ENCODE measurements at regions not wholly inside any gene's neighbourhood (a gene's known extent, or its start where the extent isn't known, plus 50 kb on each side); places are given as distances from the start of the nearest gene placed in this dataset.
"Not testable (repeated sequence)": the region's sequence is repeated elsewhere in the genome, so short reads cannot be mapped to it uniquely, and the experiment has no call there.

DNA sequence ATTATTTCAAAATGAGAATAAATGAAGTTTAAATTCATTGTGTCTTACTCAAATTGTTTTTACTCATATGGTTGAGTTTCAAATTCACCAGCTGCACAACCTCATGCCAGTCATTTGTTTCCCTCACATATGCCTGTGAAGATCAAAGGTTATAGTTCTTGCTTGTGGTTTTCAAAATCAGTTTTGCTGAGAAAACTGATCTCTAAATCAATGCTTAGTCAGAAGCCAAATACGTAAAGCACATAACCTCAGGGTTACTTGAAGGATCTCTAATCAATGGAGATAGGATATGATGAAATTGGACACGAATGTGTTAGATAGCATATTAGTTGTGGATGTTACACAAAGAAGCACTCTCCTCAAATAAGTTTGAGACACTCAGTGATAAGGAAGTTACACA is 400.7 kb downstream of the CHL1 start:
- DNase-seq; H3K9me3 ChIP-seq; intact Hi-C loops (cut with DNase I); ATAC-seq; H3K27me3 ChIP-seq (ENCODE audit: insufficient read depth in 3 of 3, low read length in 2 of 3); H3K4me1 ChIP-seq; H3K36me3 ChIP-seq (ENCODE audit: insufficient read depth in 1 of 2, low read depth in 1 of 2); H3K4me3 ChIP-seq; H3K27ac ChIP-seq: not testable (repeated sequence)
- 58 to 66% (median 65%) methylated on average over 2 of the region's 2 CpGs for WGBS, 3 donors

DNA sequence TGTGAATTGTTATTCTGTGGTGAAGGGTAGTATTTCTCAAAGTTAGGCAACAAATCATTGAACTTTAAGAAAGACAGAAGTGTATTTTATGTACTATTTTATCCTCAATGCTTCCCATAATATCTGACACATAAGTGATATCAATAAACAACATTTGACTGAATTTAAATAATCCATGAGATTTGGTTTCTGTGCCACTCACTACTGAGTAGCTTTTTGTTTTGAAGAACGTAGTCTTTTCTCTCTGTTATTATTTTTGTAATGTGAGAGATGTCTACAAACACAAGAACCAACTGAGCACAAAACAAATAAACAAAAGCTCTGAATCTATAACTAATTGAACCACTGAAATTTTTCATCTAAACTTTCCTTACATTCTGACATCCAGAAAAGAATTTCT is 401.2 kb downstream of the CHL1 start:
- H3K9me3 ChIP-seq; H3K27ac ChIP-seq; intact Hi-C loops (cut with DNase I); DNase-seq; ATAC-seq; H3K4me3 ChIP-seq; H3K4me1 ChIP-seq; H3K36me3 ChIP-seq (ENCODE audit: insufficient read depth in 1 of 2, low read depth in 1 of 2); H3K27me3 ChIP-seq (ENCODE audit: insufficient read depth in 3 of 3, low read length in 2 of 3): not testable (repeated sequence)
- WGBS, 3 donors, result 46 to 90% (median 76%) methylated on average over 1 of the region's 1 CpG

DNA sequence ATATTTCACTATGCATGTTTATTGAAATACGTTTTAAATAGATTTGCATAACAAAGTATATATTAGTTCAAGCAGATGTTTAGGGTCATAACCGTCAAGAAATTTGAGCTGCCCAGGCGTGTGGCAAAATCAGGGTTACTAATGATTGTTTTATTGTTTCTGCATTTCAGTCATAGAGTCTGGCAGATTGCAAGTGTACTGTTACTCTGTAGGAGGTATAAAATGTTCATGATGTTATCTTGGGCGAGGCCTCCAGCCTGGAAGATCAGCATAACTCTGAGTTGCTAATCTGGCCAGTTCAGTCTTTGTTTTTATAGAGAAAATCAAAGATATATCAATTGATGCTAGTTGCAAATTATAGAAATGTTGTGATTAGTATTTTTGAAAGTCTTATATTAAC is 410.9 kb downstream of the CHL1 start:
- intact Hi-C loops (cut with DNase I), result not testable (repeated sequence)

DNA sequence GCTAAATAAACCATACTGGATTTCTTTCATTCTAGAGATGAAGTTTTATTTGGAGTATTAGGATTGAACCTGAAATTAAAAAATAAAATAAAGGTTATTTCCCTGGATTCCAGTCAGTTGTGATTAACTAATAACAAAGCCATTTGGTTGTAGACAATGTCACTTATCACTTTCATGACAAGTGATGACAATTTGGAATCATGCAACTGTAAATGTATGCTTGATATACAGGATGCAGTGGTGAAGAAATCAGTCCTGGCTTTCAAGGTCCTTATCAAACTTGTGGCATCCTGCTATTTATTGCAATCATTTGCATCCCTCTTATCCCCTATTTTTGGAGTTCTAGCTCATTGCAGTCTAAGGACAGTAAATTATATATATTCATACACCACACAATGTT is 425.2 kb downstream of the CHL1 start:
- DNase-seq, result no peak
- intact Hi-C loops (cut with DNase I), result no loop called here
- Histone ChIP-seq H3K9me3 (no peaks in the 10 kb centered on the region), H3K4me3 (no peak overlapping the region), H3K4me1 (no peaks in the 10 kb centered on the region), H3K36me3 (ENCODE audit: insufficient read depth in 1 of 2, low read depth in 1 of 2) (no peaks in the 10 kb centered on the region), H3K27ac (no peak overlapping the region), H3K27me3 (ENCODE audit: insufficient read depth in 3 of 3, low read length in 2 of 3) (no peaks in the 10 kb centered on the region)
- no peak for ATAC-seq
- TF ChIP-seq, protein P1, sequence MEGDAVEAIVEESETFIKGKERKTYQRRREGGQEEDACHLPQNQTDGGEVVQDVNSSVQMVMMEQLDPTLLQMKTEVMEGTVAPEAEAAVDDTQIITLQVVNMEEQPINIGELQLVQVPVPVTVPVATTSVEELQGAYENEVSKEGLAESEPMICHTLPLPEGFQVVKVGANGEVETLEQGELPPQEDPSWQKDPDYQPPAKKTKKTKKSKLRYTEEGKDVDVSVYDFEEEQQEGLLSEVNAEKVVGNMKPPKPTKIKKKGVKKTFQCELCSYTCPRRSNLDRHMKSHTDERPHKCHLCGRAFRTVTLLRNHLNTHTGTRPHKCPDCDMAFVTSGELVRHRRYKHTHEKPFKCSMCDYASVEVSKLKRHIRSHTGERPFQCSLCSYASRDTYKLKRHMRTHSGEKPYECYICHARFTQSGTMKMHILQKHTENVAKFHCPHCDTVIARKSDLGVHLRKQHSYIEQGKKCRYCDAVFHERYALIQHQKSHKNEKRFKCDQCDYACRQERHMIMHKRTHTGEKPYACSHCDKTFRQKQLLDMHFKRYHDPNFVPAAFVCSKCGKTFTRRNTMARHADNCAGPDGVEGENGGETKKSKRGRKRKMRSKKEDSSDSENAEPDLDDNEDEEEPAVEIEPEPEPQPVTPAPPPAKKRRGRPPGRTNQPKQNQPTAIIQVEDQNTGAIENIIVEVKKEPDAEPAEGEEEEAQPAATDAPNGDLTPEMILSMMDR (IDR thresholded peaks at IDR 0.05), result no peak

More for the DNA sequence above, 410.9 kb downstream of the CHL1 start:
- not testable (repeated sequence) for DNase-seq; H3K4me3 ChIP-seq; H3K27ac ChIP-seq; H3K9me3 ChIP-seq; ATAC-seq; H3K4me1 ChIP-seq; H3K36me3 ChIP-seq (ENCODE audit: insufficient read depth in 1 of 2, low read depth in 1 of 2); H3K27me3 ChIP-seq (ENCODE audit: insufficient read depth in 3 of 3, low read length in 2 of 3)
- 52 to 67% (median 57%) methylated on average over 4 of the region's 4 CpGs for WGBS, 3 donors

DNA sequence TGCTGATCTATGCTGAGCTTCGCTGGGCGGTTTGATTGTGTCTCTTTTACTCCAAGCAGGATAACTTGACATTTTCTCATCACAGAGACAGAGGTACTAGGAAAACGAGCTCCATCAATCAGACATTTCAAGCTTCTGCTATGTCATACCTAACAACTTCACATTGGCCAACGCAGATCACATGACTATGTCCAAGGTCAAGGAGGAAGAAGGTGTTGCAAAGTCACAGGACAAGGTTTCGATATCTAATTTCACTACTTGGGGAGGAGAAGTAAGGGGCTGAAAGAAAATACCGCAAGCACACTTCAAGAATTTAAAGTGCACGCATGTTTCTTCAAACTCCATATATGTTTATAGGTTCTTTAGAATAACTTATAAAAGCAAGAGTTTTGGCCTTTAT is 425.8 kb downstream of the CHL1 start:
- no peaks in the 10 kb centered on the region for H3K9me3 ChIP-seq
- DNase-seq (no peak), ATAC-seq (no peak)
- no peaks in the 10 kb centered on the region for H3K27me3 ChIP-seq (ENCODE audit: insufficient read depth in 3 of 3, low read length in 2 of 3)
- intact Hi-C loops (cut with DNase I), result no loop called here
- TF ChIP-seq, protein P1 (IDR thresholded peaks at IDR 0.05), result no peak
- H3K36me3 ChIP-seq (ENCODE audit: insufficient read depth in 1 of 2, low read depth in 1 of 2), result no peaks in the 10 kb centered on the region
- no peak overlapping the region for H3K4me3 ChIP-seq
- H3K4me1 ChIP-seq, result no peaks in the 10 kb centered on the region
- no peak overlapping the region for H3K27ac ChIP-seq
- 85 to 91% (median 88%) methylated on average over 7 of the region's 7 CpGs for WGBS, 3 donors

DNA sequence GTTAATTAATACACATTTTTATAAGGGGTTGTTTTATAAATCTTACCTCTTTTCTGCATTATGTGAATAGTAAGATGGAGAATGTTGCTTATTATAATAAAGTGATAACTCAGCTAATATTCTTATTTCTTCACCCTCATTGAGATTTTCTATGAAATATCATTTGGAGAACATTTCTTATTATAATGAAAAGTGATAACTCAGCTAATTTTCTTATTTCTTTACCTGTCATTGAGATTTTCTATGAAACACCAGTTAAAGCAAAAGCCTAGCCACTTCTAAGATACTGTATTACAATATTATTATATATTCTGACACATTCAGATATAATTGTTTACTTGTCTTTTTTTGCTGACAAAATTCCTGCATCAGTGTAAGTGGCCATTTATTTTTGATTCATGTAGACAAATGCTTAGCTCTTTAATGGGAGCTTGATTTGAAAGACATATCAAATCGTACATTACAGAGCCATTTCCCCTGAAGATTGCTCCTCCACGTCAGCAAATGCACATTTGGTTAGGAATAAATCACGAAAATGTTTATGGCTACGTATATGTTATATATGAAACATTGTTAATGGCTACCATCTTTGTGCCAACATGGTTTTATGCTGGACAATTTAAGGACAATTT is 427.5 kb downstream of the CHL1 start:
- no peak overlapping the region for H3K4me3 ChIP-seq
- no peaks in the 10 kb centered on the region for H3K4me1 ChIP-seq
- WGBS, 3 donors, result 86 to 90% (median 89%) methylated on average over 4 of the region's 4 CpGs
- TF ChIP-seq, protein P1 (IDR thresholded peaks at IDR 0.05), result no peak
- DNase-seq (no peak), ATAC-seq (no peak)
- H3K27ac ChIP-seq, result no peak overlapping the region
- H3K27me3 ChIP-seq (ENCODE audit: insufficient read depth in 3 of 3, low read length in 2 of 3), result no peaks in the 10 kb centered on the region
- no peaks in the 10 kb centered on the region for H3K9me3 ChIP-seq
- no peaks in the 10 kb centered on the region for H3K36me3 ChIP-seq (ENCODE audit: insufficient read depth in 1 of 2, low read depth in 1 of 2)
- intact Hi-C loops (cut with DNase I), result no loop called here

All from psoas muscle (tissue), 7 donors.